GM21390 (cell line): ENCODE measurements at regions not wholly inside any gene's neighbourhood (a gene's known extent, or its start where the extent isn't known, plus 50 kb on each side); places are given as distances from the start of the nearest gene placed in this dataset.

Experiments used
- ATAC-seq: cut with Tn5 transposase; IDR thresholded peaks from one replicate; pipeline ENCODE4 v1.9.1; 2021; ENCODE audit not compliant: unreplicated experiment

GRCh38 chr5:74081126-74081525, 455.1 kb downstream of the ARHGEF28 start:
- no peak for ATAC-seq

- ATAC-seq: no peak
Observed at GRCh38 chr5:74079971-74080556, 454.1 kb downstream of the ARHGEF28 start.

GRCh38 chr5:74075501-74076484, 449.8 kb downstream of the ARHGEF28 start:
- ATAC-seq: no peak

GRCh38 chr5:74074111-74074510, 448.1 kb downstream of the ARHGEF28 start:
- no peak for ATAC-seq

GRCh38 chr5:74073257-74073656, 447.3 kb downstream of the ARHGEF28 start:
- no peak for ATAC-seq

DNA sequence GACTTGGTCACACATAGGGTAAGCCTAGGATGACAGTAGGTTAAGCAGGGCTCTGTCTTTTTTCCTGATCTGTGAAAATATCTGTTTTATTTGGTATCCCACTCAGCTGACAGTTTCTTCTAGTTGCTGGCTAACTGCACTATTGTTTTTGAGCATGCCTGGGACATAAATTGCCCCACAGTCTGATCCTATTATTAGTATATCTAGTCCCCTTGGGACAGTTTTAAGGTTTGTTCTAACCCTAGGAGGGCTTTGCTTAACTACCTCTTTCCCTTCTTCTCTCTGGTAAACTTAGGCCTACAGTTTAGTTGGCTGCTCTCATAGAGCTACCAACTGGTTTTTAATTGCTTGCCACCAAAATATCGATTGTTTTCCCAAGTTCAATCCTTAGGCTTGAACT, 446.6 kb downstream of the ARHGEF28 start:
- ATAC-seq: no peak

DNA sequence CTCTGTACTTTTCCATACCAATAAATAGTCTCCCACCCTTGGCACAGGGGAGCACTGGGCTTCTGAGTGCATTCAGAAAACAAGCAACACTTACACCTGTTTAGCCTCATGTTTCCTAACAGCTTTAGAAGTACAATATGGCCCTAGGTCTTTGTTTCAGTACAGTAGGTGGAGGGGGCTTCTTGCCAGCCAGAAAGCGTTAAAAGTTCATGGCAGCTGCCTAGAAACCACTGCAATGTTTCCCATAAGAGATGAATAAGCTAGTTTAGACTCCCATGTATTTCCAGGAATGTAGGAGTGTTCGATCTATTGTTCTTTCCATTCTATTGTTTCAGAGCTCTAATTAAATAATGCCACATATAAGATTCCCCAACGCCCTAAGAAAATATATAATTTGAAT, 444.8 kb downstream of the ARHGEF28 start:
- no peak for ATAC-seq

DNA sequence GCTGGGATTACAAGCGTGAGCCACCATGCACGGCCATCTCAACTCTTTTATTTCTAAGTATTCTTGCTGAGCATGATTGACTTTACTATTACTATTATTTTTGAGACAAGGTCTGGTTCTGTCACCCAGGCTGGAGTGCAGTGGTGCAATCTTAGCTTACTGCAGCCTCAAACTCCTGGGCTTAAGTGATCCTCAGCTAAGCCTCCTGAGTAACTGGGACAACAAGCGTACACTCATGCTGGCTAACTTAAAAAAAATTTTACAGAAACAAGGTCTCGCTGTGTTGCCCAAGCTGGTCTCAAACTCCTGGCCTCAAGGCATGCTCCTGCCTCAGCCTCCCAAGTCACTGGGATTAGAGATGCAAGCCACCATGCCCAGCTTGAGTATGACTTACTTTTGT, 443.7 kb downstream of the ARHGEF28 start:
- no peak for ATAC-seq

- no peak for ATAC-seq
Observed at GRCh38 chr5:74067748-74068541, 441.9 kb downstream of the ARHGEF28 start.

GRCh38 chr5:74064911-74065310, 438.9 kb downstream of the ARHGEF28 start:
- ATAC-seq: no peak

- no peak for ATAC-seq
Observed at GRCh38 chr5:74064225-74064624, 438.2 kb downstream of the ARHGEF28 start.

DNA sequence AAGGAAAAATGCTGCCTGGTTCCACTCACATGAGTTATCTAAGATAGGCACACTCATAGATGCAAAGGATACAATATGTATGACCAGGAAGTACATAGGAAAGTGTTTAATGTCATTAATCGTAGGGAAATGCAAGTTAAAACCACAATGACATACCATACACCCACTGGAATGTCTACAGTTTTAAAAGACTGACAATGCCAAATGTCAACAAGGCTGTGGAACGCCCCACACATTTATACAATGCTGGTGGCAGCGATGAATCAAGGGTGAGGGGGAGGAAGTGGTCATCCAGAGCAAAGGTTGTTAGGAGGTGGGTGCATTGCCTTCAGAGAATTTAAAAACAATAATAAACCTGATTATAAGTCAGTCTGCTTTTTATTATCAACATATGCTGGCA, 437.8 kb downstream of the ARHGEF28 start:
- no peak for ATAC-seq

DNA sequence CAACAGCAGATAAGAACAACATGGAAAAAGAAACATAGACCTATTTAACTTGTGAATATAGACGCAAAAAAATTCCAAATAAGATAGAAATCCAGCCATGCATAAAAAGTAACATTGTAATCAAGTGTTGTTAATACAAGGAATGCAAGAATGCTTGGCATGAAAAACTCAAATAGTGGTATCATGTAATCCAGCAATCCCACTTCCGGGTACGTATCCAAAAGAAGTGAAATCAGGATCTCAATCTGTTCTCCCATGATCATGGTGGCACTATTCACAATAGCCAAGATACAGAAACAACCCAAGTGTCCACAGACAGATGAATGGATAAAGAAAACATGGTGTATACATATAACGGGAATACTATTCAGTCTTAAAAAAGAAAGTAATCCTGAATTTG, 437.4 kb downstream of the ARHGEF28 start:
- ATAC-seq: no peak

DNA sequence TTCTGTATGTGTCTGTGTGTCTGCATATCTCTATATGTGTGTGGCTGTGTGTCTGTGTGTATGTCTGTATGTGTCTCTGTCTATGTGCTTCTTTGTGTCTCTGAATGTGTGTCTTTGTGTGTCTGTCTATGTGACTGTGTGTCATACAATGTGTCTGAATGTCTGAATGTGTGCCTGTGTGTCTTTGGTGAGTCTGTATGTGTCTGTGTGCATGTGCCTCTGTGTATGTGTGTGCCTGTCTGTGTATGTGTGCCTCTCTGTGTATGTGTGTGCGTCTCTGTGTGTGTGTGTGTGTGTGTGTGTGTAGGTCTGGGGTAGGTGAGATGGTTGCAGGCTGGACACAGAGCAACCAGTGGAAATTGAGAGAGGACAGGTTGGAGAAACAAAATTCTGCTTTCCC, 435.3 kb downstream of the ARHGEF28 start:
- no peak for ATAC-seq

- ATAC-seq: no peak
Observed at GRCh38 chr5:74059706-74060105, 433.7 kb downstream of the ARHGEF28 start.

DNA sequence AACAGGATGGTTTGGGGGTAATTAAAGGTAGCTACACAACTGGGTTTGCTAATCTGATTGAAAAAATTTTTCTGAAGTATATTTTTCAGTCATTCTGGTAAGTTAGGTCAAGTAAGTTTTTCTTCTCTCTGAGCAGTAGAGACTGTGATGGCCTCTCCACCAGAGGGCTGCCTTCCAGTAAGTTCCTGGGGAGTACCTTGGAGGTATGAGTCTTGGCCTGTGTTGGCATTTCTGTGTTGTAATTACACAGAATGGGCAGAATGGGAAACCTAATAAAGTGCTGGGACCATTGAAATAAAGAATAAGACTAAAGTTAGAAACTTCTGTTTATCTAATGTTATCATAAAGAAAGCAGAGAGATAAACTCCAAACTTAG, 430.8 kb downstream of the ARHGEF28 start:
- no peak for ATAC-seq

- ATAC-seq: no peak
Observed at GRCh38 chr5:74056107-74056788, 430.3 kb downstream of the ARHGEF28 start.

- no peak for ATAC-seq
Observed at GRCh38 chr5:74055486-74056106, 429.6 kb downstream of the ARHGEF28 start.

DNA sequence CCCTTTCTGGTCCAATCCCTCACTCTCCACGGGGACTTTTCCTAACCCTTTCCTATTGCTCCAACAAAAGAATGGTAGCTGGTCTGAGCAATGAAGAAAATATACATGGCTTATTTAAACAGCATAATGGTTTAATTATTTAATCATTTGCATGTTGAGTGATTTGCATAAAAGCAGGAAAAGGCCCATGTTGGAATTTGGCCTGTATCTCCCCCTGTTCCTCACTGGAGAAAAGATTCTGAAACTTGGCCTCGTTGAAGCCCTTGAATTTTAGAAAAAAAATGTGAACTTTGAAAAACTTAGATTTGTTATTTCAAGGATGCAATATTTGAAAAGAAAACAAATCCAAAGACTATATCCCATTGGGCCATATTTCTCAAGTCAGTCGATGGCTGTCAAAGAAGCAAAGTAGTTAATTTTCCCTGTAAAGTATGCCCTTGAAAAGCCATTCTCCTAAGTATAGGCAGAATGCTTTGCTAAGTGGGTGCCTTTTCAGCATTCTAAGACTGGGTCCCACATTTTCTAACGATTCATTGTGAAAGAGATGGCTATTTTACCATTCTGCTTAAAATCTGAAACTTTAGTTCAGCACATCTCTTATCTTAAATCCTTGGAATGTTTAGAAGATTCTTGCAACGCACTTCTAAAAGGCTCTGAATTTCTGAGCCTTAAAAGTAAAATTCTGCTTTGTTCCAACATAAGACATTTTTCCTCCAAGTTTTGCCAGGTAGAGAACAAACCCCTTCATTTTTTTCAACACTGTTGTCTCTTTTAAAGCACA, 428.8 kb downstream of the ARHGEF28 start:
- ATAC-seq: no peak

GRCh38 chr5:74054139-74054538, 428.1 kb downstream of the ARHGEF28 start:
- ATAC-seq: no peak
